ENCODE measurements at regions not wholly inside any gene's neighbourhood (a gene's known extent, or its start where the extent isn't known, plus 50 kb on each side); places are given as distances from the start of the nearest gene placed in this dataset.

- DNase-seq: no peak
Measured at GRCh38 chr1:94731891-94732290, 88.3 kb upstream of the SLC44A3 start.

- no peak for DNase-seq
Measured at GRCh38 chr1:94730450-94730849, 89.7 kb upstream of the SLC44A3 start.

GRCh38 chr1:94729267-94729666 lies 90.9 kb upstream of the SLC44A3 start:
- DNase-seq: no peak

GRCh38 chr1:94727846-94728715 lies 92.1 kb upstream of the SLC44A3 start:
- no peak for DNase-seq

- DNase-seq: no peak
Measured at GRCh38 chr1:94726981-94727685, 93.0 kb upstream of the SLC44A3 start.

- no peak for DNase-seq
Measured at GRCh38 chr1:94725566-94725965, 94.6 kb upstream of the SLC44A3 start.

- no peak for DNase-seq
Measured at GRCh38 chr1:94723894-94724293, 96.3 kb upstream of the SLC44A3 start.

- DNase-seq: no peak
Measured at GRCh38 chr1:94723463-94723862, 96.7 kb upstream of the SLC44A3 start.

GRCh38 chr1:94722181-94722580 lies 98.0 kb upstream of the SLC44A3 start:
- DNase-seq: no peak

- no peak for DNase-seq
Measured at GRCh38 chr1:94721240-94721639, 98.9 kb upstream of the SLC44A3 start.

- DNase-seq: peak; percentile 17
Measured at GRCh38 chr1:94719926-94720793, 100.0 kb upstream of the SLC44A3 start.

- DNase-seq: no peak
Measured at GRCh38 chr1:94716965-94717364, 103.2 kb upstream of the SLC44A3 start.

GRCh38 chr1:94715321-94715720 lies 104.8 kb upstream of the SLC44A3 start:
- DNase-seq: no peak

GRCh38 chr1:94714552-94714951 lies 105.6 kb upstream of the SLC44A3 start:
- no peak for DNase-seq

GRCh38 chr1:94714152-94714551 lies 106.0 kb upstream of the SLC44A3 start:
- DNase-seq: no peak

GRCh38 chr1:94713472-94714141 lies 106.5 kb upstream of the SLC44A3 start:
- peak; percentile 28 for DNase-seq

GRCh38 chr1:94709891-94710581 lies 110.1 kb upstream of the SLC44A3 start:
- DNase-seq: no peak

GRCh38 chr1:94708811-94709210 lies 111.3 kb upstream of the SLC44A3 start:
- no peak for DNase-seq

GRCh38 chr1:94708299-94708685 lies 111.9 kb upstream of the SLC44A3 start:
- no peak for DNase-seq

- DNase-seq: no peak
Measured at GRCh38 chr1:94707321-94708298, 112.5 kb upstream of the SLC44A3 start.

GRCh38 chr1:94702442-94702815 lies 117.7 kb upstream of the SLC44A3 start:
- no peak for DNase-seq
